Mesendoderm (in vitro differentiated cells): ENCODE measurements at regions not wholly inside any gene's neighbourhood (a gene's known extent, or its start where the extent isn't known, plus 50 kb on each side); places are given as distances from the start of the nearest gene placed in this dataset.

Experiments
- DNase-seq: peaks from one replicate; pipeline ENCODE4 v3.0.0; 2013
- H2AK5ac ChIP-seq: 2 replicates; pipeline ENCODE4 v1.6.1; 2013; ENCODE audit warnings: low read length, inconsistent platforms
- H2BK120ac ChIP-seq: 2 replicates; pipeline ENCODE4 v1.6.1; 2013; ENCODE audit warnings: low read depth, mild to moderate bottlenecking, low read length, moderate library complexity, mixed read lengths
- H2BK15ac ChIP-seq: replicated peaks from 2 replicates; pipeline ENCODE4 v1.6.1; 2013; ENCODE audit warnings: low read depth, mild to moderate bottlenecking, moderate library complexity
- H2BK5ac ChIP-seq: 2 replicates; pipeline ENCODE4 v1.6.1; 2013; ENCODE audit warnings: low read length, inconsistent platforms
- H3K18ac ChIP-seq: 2 replicates; pipeline ENCODE4 v1.6.1; 2013; ENCODE audit warnings: mild to moderate bottlenecking, low read length, mixed read lengths
- H3K23ac ChIP-seq: one replicate; pipeline ENCODE4 v1.6.1; 2013; ENCODE audit warnings: low read length
- H3K27ac ChIP-seq: 2 replicates; pipeline ENCODE4 v1.5.1; 2013; ENCODE audit warnings: low read depth, mild to moderate bottlenecking, inconsistent platforms, low read length, moderate library complexity
- H3K27me3 ChIP-seq: 2 replicates; pipeline ENCODE4 v1.6.1; 2013; ENCODE audit warnings: low read length, control low read depth, mild to moderate bottlenecking, inconsistent platforms; ENCODE audit not compliant: insufficient read depth, poor library complexity
- H3K36me3 ChIP-seq: 2 replicates; pipeline ENCODE4 v1.6.1; 2013; ENCODE audit warnings: low read length, inconsistent platforms; ENCODE audit not compliant: control insufficient read depth, insufficient read depth
- H3K4ac ChIP-seq: one replicate; pipeline ENCODE4 v1.6.1; 2013; ENCODE audit warnings: low read depth, mild to moderate bottlenecking, low read length, moderate library complexity
- H3K4me1 ChIP-seq: 2 replicates; pipeline ENCODE4 v1.6.1; 2013; ENCODE audit warnings: low read depth, low read length, inconsistent platforms; ENCODE audit not compliant: control insufficient read depth
- H3K4me2 ChIP-seq: 2 replicates; pipeline ENCODE4 v1.6.1; 2013; ENCODE audit warnings: low read length
- H3K4me3 ChIP-seq: 2 replicates; pipeline ENCODE4 v1.5.1; 2013; ENCODE audit warnings: mild to moderate bottlenecking, low read length
- H3K56ac ChIP-seq: one replicate; pipeline ENCODE4 v1.6.1; 2013; ENCODE audit warnings: low read length
- H3K79me1 ChIP-seq: 2 replicates; pipeline ENCODE4 v1.6.1; 2013; ENCODE audit warnings: low read length, inconsistent platforms
- H3K79me2 ChIP-seq: 2 replicates; pipeline ENCODE4 v1.6.1; 2013; ENCODE audit warnings: mild to moderate bottlenecking, low read length; ENCODE audit not compliant: control insufficient read depth, insufficient read depth
- H3K9ac ChIP-seq: 2 replicates; pipeline ENCODE4 v1.6.1; 2013; ENCODE audit warnings: low read length, inconsistent platforms
- H4K5ac ChIP-seq: one replicate; pipeline ENCODE4 v1.6.1; 2013; ENCODE audit warnings: low read length
- H4K8ac ChIP-seq: one replicate; pipeline ENCODE4 v1.6.1; 2013; ENCODE audit warnings: low read depth, mild to moderate bottlenecking, control low read depth, low read length, moderate library complexity
- WGBS: extraction: QIAGEN DNeasy Blood & Tissue Kit; methylation state at CpG from one replicate; pipeline ENCODE4 v1.1.7; 2013; ENCODE audit warnings: low lambda C conversion rate, missing lambda C conversion rate; ENCODE audit not compliant: insufficient coverage; ENCODE audit errors: extremely low coverage; 5-methylcytosine and 5-hydroxymethylcytosine counted together

DNA sequence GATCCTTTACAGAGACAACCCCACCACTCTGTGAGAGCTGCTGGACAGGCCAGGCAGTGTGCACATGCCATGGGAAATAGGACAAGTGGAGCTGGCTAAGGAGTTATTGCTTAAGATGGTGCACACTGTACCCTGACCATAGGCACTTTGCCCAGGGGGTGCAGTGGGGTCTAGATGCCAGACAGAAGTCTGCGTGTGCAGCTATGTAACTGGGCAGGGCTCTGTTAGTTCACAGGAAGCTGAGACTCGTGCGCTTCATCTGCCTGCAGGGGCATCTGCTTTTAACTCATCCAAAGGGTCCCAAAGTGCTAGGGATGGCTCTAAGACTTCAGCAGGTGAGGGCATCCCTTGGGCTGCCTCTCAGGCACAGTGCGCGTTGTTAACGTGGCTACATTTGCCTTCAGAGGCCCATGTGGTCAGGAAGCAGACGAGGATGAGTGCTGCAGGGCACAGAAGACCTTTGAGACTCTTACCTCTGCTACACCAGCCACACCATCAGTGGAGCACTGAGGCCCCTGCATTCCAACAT, 77.7 kb upstream of the GPR26 start:
- WGBS: no CpG with 5 or more reads among the region's 7 CpGs

DNA sequence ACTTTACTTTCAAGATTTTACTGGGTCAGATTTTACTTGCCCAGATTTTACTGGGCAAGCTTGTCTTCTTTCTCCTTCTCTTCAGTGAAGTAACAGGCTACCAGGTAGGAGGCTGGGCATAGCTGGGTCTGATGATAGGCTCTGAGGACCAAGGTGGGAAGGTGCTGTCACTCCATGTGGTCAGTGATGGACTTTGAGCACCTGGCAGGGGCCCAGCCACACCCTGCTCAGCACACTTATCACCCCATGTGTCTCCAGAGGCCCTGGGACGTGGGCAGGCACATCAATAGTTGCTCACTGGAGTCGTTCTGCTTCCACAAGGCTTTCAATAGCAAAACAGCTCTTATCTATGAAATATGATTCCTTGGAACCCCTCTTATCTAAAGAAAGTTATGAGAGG, 70.5 kb upstream of the GPR26 start:
- WGBS: no CpG with 5 or more reads among the region's 2 CpGs
- DNase-seq: no peak

More for the DNA sequence above, 77.7 kb upstream of the GPR26 start:
- Histone ChIP-seq H4K8ac (no peak overlapping the region), H2BK15ac (no peak overlapping the region), H3K4ac (no peak overlapping the region), H2BK5ac (no peak overlapping the region), H3K56ac (no peak overlapping the region), H3K4me2 (no peak overlapping the region), H3K79me2 (no peaks in the 10 kb centered on the region), H3K27me3 (no peaks in the 10 kb centered on the region), H3K4me1 (no peaks in the 10 kb centered on the region), H2BK120ac (no peak overlapping the region), H2AK5ac (no peak overlapping the region), H3K18ac (no peak overlapping the region), H3K9ac (no peak overlapping the region), H3K27ac (no peak overlapping the region), H4K5ac (no peak overlapping the region), H3K36me3 (no peaks in the 10 kb centered on the region), H3K79me1 (no peaks in the 10 kb centered on the region), H3K23ac (no peak overlapping the region), H3K4me3 (no peak overlapping the region)
- no peak for DNase-seq

GRCh38 chr10:123597676-123598075, 68.5 kb upstream of the GPR26 start:
- Histone ChIP-seq H3K23ac (no peak overlapping the region), H3K4me2 (no peak overlapping the region), H4K5ac (no peak overlapping the region), H3K36me3 (no peaks in the 10 kb centered on the region), H3K4ac (no peak overlapping the region), H3K9ac (no peak overlapping the region), H2BK120ac (no peak overlapping the region), H3K4me1 (no peaks in the 10 kb centered on the region), H3K18ac (no peak overlapping the region), H2BK15ac (no peak overlapping the region), H3K79me1 (no peaks in the 10 kb centered on the region), H2BK5ac (no peak overlapping the region), H3K27me3 (peaks cover 2% of the 10 kb centered on the region), H3K27ac (no peak overlapping the region), H4K8ac (no peak overlapping the region), H3K79me2 (no peaks in the 10 kb centered on the region), H3K56ac (no peak overlapping the region), H3K4me3 (no peak overlapping the region), H2AK5ac (no peak overlapping the region)
- DNase-seq: no peak
- no CpG with 5 or more reads among the region's 4 CpGs for WGBS

More for the DNA sequence above, 70.5 kb upstream of the GPR26 start:
- Histone ChIP-seq H3K18ac (no peak overlapping the region), H2BK15ac (no peak overlapping the region), H2BK5ac (no peak overlapping the region), H4K5ac (no peak overlapping the region), H3K4me2 (no peak overlapping the region), H3K36me3 (no peaks in the 10 kb centered on the region), H3K4me1 (no peaks in the 10 kb centered on the region), H4K8ac (no peak overlapping the region), H3K79me1 (no peaks in the 10 kb centered on the region), H3K27me3 (no peaks in the 10 kb centered on the region), H3K23ac (no peak overlapping the region), H3K9ac (no peak overlapping the region), H3K4me3 (no peak overlapping the region), H3K79me2 (no peaks in the 10 kb centered on the region), H2AK5ac (no peak overlapping the region), H3K56ac (no peak overlapping the region), H2BK120ac (no peak overlapping the region), H3K4ac (no peak overlapping the region), H3K27ac (no peak overlapping the region)

DNA sequence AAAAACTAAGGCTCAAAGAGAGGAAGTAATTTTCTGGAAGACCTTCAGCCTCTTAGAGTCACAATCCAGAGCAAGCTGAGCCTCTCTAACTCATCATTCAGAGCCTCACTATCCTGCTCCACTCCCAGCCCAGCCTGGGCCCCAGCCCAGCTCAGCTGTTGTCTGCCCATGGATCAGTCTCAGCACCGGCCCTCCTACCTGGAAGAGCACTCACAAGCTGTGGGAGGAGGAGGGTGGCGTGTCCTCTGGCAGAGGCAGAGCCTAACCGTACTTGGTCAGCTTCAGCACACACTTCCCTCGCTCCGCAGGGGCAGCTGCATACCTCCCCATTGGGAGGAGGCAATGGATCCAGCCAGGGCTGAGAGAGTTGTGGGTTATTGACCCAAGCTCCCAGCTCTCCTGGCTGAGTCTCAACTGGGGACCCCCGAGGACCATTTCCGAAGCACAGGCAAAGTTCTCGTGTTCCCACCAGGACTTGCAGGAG, 66.7 kb upstream of the GPR26 start:
- H3K4me2 ChIP-seq: no peak overlapping the region
- H2BK15ac ChIP-seq: no peak overlapping the region

GRCh38 chr10:123600177-123600576, 66.0 kb upstream of the GPR26 start:
- Histone ChIP-seq H4K5ac (no peak overlapping the region), H2BK15ac (no peak overlapping the region), H3K27me3 (peaks cover 2% of the 10 kb centered on the region), H2BK5ac (no peak overlapping the region), H2AK5ac (no peak overlapping the region), H3K4ac (no peak overlapping the region), H3K23ac (no peak overlapping the region), H2BK120ac (no peak overlapping the region), H3K56ac (no peak overlapping the region), H3K36me3 (no peaks in the 10 kb centered on the region), H3K79me1 (no peaks in the 10 kb centered on the region), H3K18ac (no peak overlapping the region), H3K79me2 (no peaks in the 10 kb centered on the region), H3K4me2 (no peak overlapping the region), H4K8ac (no peak overlapping the region), H3K9ac (no peak overlapping the region), H3K4me1 (no peaks in the 10 kb centered on the region), H3K4me3 (no peak overlapping the region), H3K27ac (no peak overlapping the region)
- DNase-seq: no peak
- no CpG with 5 or more reads among the region's 3 CpGs for WGBS

More for the DNA sequence above, 66.7 kb upstream of the GPR26 start:
- H4K5ac ChIP-seq: no peak overlapping the region
- H3K79me2 ChIP-seq: no peaks in the 10 kb centered on the region
- no peak overlapping the region for H3K23ac ChIP-seq
- no peak overlapping the region for H3K4me3 ChIP-seq
- no peak overlapping the region for H3K27ac ChIP-seq
- no peaks in the 10 kb centered on the region for H3K4me1 ChIP-seq
- no peak overlapping the region for H3K4ac ChIP-seq
- no peak overlapping the region for H2BK120ac ChIP-seq
- H3K27me3 ChIP-seq: peaks cover 2% of the 10 kb centered on the region
- H4K8ac ChIP-seq: no peak overlapping the region
- no peaks in the 10 kb centered on the region for H3K79me1 ChIP-seq
- H2BK5ac ChIP-seq: no peak overlapping the region
- no CpG with 5 or more reads among the region's 8 CpGs for WGBS
- no peak overlapping the region for H3K9ac ChIP-seq
- DNase-seq: no peak
- H3K56ac ChIP-seq: no peak overlapping the region
- no peak overlapping the region for H2AK5ac ChIP-seq
- H3K36me3 ChIP-seq: no peaks in the 10 kb centered on the region
- H3K18ac ChIP-seq: no peak overlapping the region

- H3K4me3 ChIP-seq: no peak overlapping the region
- H3K4me1 ChIP-seq: peaks cover 2% of the 10 kb centered on the region
- no peak overlapping the region for H2BK120ac ChIP-seq
- H2BK5ac ChIP-seq: no peak overlapping the region
- no peak overlapping the region for H3K4ac ChIP-seq
- no peak for DNase-seq
- peaks cover 2% of the 10 kb centered on the region for H3K27me3 ChIP-seq
- no peak overlapping the region for H4K8ac ChIP-seq
- H3K36me3 ChIP-seq: no peaks in the 10 kb centered on the region
- H3K9ac ChIP-seq: no peak overlapping the region
- no peak overlapping the region for H3K56ac ChIP-seq
- no peak overlapping the region for H3K27ac ChIP-seq
- H2BK15ac ChIP-seq: no peak overlapping the region
- H2AK5ac ChIP-seq: no peak overlapping the region
- H3K79me1 ChIP-seq: no peaks in the 10 kb centered on the region
- H3K4me2 ChIP-seq: no peak overlapping the region
- no peak overlapping the region for H3K23ac ChIP-seq
- no peaks in the 10 kb centered on the region for H3K79me2 ChIP-seq
- no peak overlapping the region for H4K5ac ChIP-seq
- no peak overlapping the region for H3K18ac ChIP-seq
- no CpG with 5 or more reads among the region's 4 CpGs for WGBS
Observed at GRCh38 chr10:123603130-123603529, 63.0 kb upstream of the GPR26 start.
